ENCODE measurements at regions not wholly inside any gene's neighbourhood (a gene's known extent, or its start where the extent isn't known, plus 50 kb on each side); places are given as distances from the start of the nearest gene placed in this dataset.

DNA sequence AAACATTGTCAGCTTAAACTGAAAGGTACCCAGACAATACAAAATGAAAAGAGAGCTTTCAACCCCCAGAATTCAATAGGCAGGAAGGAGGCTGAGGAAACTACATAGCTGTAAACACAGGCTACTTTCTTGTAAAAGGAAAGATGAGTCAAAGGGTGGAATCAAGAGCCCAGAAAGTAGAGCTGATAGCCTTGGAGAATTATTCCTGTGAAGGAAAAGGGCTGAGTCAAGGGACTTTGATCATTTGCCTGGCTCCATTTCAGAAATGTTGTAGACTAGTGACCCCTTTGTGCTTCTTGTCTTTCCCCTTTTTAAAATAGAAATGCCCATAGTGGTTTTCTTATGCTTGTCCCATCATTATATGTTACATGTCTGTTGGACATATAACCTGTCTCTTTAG lies 597.6 kb downstream of the ADGRL2 start:
- TF ChIP-seq, protein P1, sequence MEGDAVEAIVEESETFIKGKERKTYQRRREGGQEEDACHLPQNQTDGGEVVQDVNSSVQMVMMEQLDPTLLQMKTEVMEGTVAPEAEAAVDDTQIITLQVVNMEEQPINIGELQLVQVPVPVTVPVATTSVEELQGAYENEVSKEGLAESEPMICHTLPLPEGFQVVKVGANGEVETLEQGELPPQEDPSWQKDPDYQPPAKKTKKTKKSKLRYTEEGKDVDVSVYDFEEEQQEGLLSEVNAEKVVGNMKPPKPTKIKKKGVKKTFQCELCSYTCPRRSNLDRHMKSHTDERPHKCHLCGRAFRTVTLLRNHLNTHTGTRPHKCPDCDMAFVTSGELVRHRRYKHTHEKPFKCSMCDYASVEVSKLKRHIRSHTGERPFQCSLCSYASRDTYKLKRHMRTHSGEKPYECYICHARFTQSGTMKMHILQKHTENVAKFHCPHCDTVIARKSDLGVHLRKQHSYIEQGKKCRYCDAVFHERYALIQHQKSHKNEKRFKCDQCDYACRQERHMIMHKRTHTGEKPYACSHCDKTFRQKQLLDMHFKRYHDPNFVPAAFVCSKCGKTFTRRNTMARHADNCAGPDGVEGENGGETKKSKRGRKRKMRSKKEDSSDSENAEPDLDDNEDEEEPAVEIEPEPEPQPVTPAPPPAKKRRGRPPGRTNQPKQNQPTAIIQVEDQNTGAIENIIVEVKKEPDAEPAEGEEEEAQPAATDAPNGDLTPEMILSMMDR (IDR thresholded peaks at IDR 0.05): no peak
- TF ChIP-seq POLR2A (IDR thresholded peaks at IDR 0.05): no peak

Data from right lobe of liver (tissue), 4 donors.